ENCODE measurements at regions not wholly inside any gene's neighbourhood (a gene's known extent, or its start where the extent isn't known, plus 50 kb on each side); places are given as distances from the start of the nearest gene placed in this dataset.

- 86 to 92% methylated on average over 1 to 2 of the region's 2 CpGs for WGBS, 2 experiments (ENCODE audit: insufficient coverage in 1 of 2, insufficient read length in 1 of 2)
- TF ChIP-seq, protein P1, sequence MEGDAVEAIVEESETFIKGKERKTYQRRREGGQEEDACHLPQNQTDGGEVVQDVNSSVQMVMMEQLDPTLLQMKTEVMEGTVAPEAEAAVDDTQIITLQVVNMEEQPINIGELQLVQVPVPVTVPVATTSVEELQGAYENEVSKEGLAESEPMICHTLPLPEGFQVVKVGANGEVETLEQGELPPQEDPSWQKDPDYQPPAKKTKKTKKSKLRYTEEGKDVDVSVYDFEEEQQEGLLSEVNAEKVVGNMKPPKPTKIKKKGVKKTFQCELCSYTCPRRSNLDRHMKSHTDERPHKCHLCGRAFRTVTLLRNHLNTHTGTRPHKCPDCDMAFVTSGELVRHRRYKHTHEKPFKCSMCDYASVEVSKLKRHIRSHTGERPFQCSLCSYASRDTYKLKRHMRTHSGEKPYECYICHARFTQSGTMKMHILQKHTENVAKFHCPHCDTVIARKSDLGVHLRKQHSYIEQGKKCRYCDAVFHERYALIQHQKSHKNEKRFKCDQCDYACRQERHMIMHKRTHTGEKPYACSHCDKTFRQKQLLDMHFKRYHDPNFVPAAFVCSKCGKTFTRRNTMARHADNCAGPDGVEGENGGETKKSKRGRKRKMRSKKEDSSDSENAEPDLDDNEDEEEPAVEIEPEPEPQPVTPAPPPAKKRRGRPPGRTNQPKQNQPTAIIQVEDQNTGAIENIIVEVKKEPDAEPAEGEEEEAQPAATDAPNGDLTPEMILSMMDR (conservative IDR thresholded peaks at IDR 0.05), result no peak
- Mint-ChIP-seq H3K4me3 (no peak overlapping the region), H3K27ac (no peak overlapping the region), H3K36me3 (ENCODE audit: low read depth) (no peaks in the 10 kb centered on the region), H3K4me1 (peaks cover 6% of the 10 kb centered on the region), H3K9me3 (no peaks in the 10 kb centered on the region), H3K27me3 (ENCODE audit: insufficient read depth) (peaks cover 72% of the 10 kb centered on the region)
- no peak overlapping the region for H3K9ac ChIP-seq (ENCODE audit: extremely low read depth, low read length, poor library complexity, severe bottlenecking)
- no peak overlapping the region for H3K4me3 ChIP-seq (ENCODE audit: low read length)
- no peak overlapping the region for H3K27ac ChIP-seq (ENCODE audit: low read depth, low read length)
- H3K4me1 ChIP-seq (ENCODE audit: control insufficient read depth, insufficient read depth, low read length), result no peaks in the 10 kb centered on the region
- H3K36me3 ChIP-seq (ENCODE audit: control insufficient read depth, insufficient read depth, low read length), result no peaks in the 10 kb centered on the region
- no peak for DNase-seq
- H3K9me3 ChIP-seq (ENCODE audit: control insufficient read depth, low read length), result no peaks in the 10 kb centered on the region
- peaks cover 51% of the 10 kb centered on the region for H3K27me3 ChIP-seq (ENCODE audit: control insufficient read depth, insufficient read depth, low read length, poor library complexity, severe bottlenecking)
Measured at GRCh38 chr17:72359274-72359673, 238.5 kb downstream of the SOX9 start.

GRCh38 chr17:72359811-72360210 lies 239.0 kb downstream of the SOX9 start:
- Histone ChIP-seq H3K27ac (ENCODE audit: low read depth, low read length) (no peak overlapping the region), H3K4me3 (ENCODE audit: low read length) (no peak overlapping the region), H3K4me1 (ENCODE audit: control insufficient read depth, insufficient read depth, low read length) (no peaks in the 10 kb centered on the region), H3K36me3 (ENCODE audit: control insufficient read depth, insufficient read depth, low read length) (no peaks in the 10 kb centered on the region), H3K27me3 (ENCODE audit: control insufficient read depth, insufficient read depth, low read length, poor library complexity, severe bottlenecking) (peaks cover 50% of the 10 kb centered on the region), H3K9me3 (ENCODE audit: control insufficient read depth, low read length) (no peaks in the 10 kb centered on the region), H3K9ac (ENCODE audit: extremely low read depth, low read length, poor library complexity, severe bottlenecking) (no peak overlapping the region)
- peaks cover 72% of the 10 kb centered on the region for H3K27me3 Mint-ChIP-seq (ENCODE audit: insufficient read depth)
- no peak for DNase-seq
- H3K4me3 Mint-ChIP-seq, result no peak overlapping the region
- H3K36me3 Mint-ChIP-seq (ENCODE audit: low read depth), result no peaks in the 10 kb centered on the region
- H3K27ac Mint-ChIP-seq, result no peak overlapping the region
- 84 to 97% methylated on average over 5 of the region's 5 CpGs for WGBS, 2 experiments (ENCODE audit: insufficient coverage in 1 of 2, insufficient read length in 1 of 2)
- peaks cover 6% of the 10 kb centered on the region for H3K4me1 Mint-ChIP-seq
- H3K9me3 Mint-ChIP-seq, result no peaks in the 10 kb centered on the region
- TF ChIP-seq, protein P1 (conservative IDR thresholded peaks at IDR 0.05), result no peak

- Mint-ChIP-seq H3K27me3 (ENCODE audit: insufficient read depth) (peaks cover 70% of the 10 kb centered on the region), H3K27ac (no peak overlapping the region), H3K9me3 (no peaks in the 10 kb centered on the region), H3K4me3 (no peak overlapping the region), H3K36me3 (ENCODE audit: low read depth) (no peaks in the 10 kb centered on the region), H3K4me1 (peaks cover 6% of the 10 kb centered on the region)
- H3K9me3 ChIP-seq (ENCODE audit: control insufficient read depth, low read length), result no peaks in the 10 kb centered on the region
- 67 to 79% methylated on average over 3 to 6 of the region's 6 CpGs for WGBS, 2 experiments (ENCODE audit: insufficient coverage in 1 of 2, insufficient read length in 1 of 2)
- DNase-seq, result no peak
- H3K27me3 ChIP-seq (ENCODE audit: control insufficient read depth, insufficient read depth, low read length, poor library complexity, severe bottlenecking), result peaks cover 50% of the 10 kb centered on the region
- H3K4me3 ChIP-seq (ENCODE audit: low read length), result no peak overlapping the region
- H3K27ac ChIP-seq (ENCODE audit: low read depth, low read length), result no peak overlapping the region
- H3K4me1 ChIP-seq (ENCODE audit: control insufficient read depth, insufficient read depth, low read length), result no peaks in the 10 kb centered on the region
- TF ChIP-seq, protein P1 (conservative IDR thresholded peaks at IDR 0.05), result no peak
- H3K36me3 ChIP-seq (ENCODE audit: control insufficient read depth, insufficient read depth, low read length), result no peaks in the 10 kb centered on the region
- no peak overlapping the region for H3K9ac ChIP-seq (ENCODE audit: extremely low read depth, low read length, poor library complexity, severe bottlenecking)
Measured at GRCh38 chr17:72360386-72360940, 239.6 kb downstream of the SOX9 start.

All from endodermal cell (in vitro differentiated cells).